ENCODE measurements at regions not wholly inside any gene's neighbourhood (a gene's known extent, or its start where the extent isn't known, plus 50 kb on each side); places are given as distances from the start of the nearest gene placed in this dataset.
"Not testable (repeated sequence)": the region's sequence is repeated elsewhere in the genome, so short reads cannot be mapped to it uniquely, and the experiment has no call there.

DNA sequence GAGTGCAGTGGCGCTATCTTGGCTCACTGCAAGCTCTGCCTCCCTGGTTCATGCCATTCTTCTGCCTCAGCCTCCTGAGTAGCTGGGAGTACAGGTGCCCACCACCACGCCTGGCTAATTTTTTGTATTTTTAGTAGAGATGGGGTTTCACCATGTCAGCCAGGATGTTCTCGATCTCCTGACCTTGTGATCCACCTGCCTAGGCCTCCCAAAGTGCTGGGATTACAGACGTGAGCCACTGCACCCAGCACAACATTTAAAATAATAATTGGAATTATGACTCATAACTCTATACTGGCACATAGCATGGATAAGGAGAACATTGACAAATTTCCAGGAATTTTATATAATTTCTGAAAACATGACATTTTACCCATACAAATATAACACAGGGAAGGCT is 54.2 kb downstream of the DBET start:
- not testable (repeated sequence) for DNase-seq

GRCh38 chr4:190119474-190119873 is 54.1 kb upstream of the DUX4 start:
- DNase-seq: not testable (repeated sequence)

GRCh38 chr4:190120111-190120514 is 53.5 kb upstream of the DUX4 start:
- not testable (repeated sequence) for DNase-seq

GRCh38 chr4:190120537-190121001 is 53.0 kb upstream of the DUX4 start:
- DNase-seq: peak in 1 of 2 experiments; percentile 35

- DNase-seq: not testable (repeated sequence)
Observed at GRCh38 chr4:190121076-190121671, 52.4 kb upstream of the DUX4 start.

GRCh38 chr4:190121759-190122158 is 51.8 kb upstream of the DUX4 start:
- DNase-seq: no peak

DNA sequence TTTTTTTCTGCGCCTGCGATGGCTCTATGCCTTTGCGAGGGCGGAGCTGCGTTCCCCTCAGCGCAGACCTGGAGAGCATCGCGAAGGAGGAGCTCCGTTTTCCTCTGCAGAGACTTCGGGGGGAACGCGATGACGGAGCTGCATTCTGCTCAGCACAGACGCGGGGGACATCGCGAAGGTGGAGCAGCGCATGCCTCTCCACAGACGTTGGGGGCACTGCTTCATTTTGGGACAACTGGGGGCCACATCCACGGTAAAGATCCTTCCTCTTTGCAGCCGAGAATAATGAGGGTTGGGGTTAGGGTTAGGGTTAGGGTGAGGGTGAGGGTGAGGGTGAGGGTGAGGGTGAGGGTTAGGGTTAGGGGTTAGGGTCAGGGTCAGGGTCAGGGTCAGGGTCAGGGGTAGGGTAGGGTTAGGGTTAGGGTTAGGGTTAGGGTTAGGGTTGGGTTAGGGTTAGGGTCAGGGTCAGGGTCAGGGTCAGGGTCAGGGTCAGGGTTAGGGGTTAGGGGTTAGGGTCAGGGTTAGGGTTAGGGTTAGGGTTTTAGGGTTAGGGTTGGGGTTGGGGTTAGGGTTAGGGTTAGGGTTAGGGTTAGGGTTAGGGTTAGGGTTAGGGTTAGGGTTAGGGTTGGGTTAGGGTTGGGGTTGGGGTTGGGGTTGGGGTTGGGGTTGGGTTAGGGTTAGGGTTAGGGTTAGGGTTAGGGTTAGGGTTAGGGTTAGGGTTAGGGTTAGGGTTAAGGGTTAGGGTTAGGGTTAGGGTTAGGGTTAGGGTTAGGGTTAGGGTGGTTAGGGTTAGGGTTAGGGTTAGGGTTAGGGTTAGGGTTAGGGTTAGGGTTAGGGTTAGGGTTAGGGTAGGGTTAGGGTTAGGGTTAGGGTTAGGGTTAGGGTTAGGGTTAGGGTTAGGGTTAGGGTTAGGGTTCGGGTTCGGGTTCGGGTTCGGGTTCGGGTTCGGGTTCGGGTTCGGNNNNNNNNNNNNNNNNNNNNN is 51.1 kb upstream of the DUX4 start:
- DNase-seq: not testable (repeated sequence)
